ENCODE measurements at regions not wholly inside any gene's neighbourhood (a gene's known extent, or its start where the extent isn't known, plus 50 kb on each side); places are given as distances from the start of the nearest gene placed in this dataset.

DNA sequence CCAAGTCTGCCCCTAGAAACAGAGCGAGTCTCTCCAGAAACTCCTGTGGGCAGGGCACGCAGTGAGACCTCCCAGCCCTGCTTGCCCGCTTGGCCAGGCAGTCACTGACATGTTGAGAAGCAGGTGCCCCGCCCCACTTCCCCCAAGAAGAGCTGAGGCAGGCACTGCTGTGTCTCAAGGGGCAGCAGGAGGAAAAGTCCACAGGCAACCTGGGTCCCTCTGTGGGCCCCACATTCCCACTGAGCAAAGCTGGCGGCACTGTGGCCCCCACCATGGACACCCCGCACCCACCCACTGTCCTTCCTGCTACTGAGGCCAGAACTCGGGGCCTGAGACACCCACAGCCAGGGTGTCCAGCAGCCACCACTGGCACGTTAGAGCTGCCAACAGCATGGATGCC is 137.3 kb upstream of the NKX1-1 start:
- TF ChIP-seq, protein P1, sequence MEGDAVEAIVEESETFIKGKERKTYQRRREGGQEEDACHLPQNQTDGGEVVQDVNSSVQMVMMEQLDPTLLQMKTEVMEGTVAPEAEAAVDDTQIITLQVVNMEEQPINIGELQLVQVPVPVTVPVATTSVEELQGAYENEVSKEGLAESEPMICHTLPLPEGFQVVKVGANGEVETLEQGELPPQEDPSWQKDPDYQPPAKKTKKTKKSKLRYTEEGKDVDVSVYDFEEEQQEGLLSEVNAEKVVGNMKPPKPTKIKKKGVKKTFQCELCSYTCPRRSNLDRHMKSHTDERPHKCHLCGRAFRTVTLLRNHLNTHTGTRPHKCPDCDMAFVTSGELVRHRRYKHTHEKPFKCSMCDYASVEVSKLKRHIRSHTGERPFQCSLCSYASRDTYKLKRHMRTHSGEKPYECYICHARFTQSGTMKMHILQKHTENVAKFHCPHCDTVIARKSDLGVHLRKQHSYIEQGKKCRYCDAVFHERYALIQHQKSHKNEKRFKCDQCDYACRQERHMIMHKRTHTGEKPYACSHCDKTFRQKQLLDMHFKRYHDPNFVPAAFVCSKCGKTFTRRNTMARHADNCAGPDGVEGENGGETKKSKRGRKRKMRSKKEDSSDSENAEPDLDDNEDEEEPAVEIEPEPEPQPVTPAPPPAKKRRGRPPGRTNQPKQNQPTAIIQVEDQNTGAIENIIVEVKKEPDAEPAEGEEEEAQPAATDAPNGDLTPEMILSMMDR (IDR thresholded peaks at IDR 0.05), result no peak
- no peak for TF ChIP-seq POLR2A (IDR thresholded peaks at IDR 0.05)
- no peak for TF ChIP-seq EP300 (IDR thresholded peaks at IDR 0.05)
- no peak for TF ChIP-seq POLR2AphosphoS5 (IDR thresholded peaks at IDR 0.05)
